ENCODE measurements at regions not wholly inside any gene's neighbourhood (a gene's known extent, or its start where the extent isn't known, plus 50 kb on each side); places are given as distances from the start of the nearest gene placed in this dataset.
A peak's percentile ranks its signal among the peaks of the same experiment; 100 is the strongest.

GRCh38 chr7:114860206-114860605 is 61.7 kb upstream of the MDFIC start:
- no peak for DNase-seq

- no peak for DNase-seq
Observed at GRCh38 chr7:114862406-114862805, 59.5 kb upstream of the MDFIC start.

GRCh38 chr7:114864278-114864677 is 57.6 kb upstream of the MDFIC start:
- DNase-seq: no peak

- DNase-seq: peak; percentile 48
Observed at GRCh38 chr7:114865564-114865963, 56.3 kb upstream of the MDFIC start.
